ENCODE measurements at regions not wholly inside any gene's neighbourhood (a gene's known extent, or its start where the extent isn't known, plus 50 kb on each side); places are given as distances from the start of the nearest gene placed in this dataset.
A peak's percentile ranks its signal among the peaks of the same experiment; 100 is the strongest.

DNA sequence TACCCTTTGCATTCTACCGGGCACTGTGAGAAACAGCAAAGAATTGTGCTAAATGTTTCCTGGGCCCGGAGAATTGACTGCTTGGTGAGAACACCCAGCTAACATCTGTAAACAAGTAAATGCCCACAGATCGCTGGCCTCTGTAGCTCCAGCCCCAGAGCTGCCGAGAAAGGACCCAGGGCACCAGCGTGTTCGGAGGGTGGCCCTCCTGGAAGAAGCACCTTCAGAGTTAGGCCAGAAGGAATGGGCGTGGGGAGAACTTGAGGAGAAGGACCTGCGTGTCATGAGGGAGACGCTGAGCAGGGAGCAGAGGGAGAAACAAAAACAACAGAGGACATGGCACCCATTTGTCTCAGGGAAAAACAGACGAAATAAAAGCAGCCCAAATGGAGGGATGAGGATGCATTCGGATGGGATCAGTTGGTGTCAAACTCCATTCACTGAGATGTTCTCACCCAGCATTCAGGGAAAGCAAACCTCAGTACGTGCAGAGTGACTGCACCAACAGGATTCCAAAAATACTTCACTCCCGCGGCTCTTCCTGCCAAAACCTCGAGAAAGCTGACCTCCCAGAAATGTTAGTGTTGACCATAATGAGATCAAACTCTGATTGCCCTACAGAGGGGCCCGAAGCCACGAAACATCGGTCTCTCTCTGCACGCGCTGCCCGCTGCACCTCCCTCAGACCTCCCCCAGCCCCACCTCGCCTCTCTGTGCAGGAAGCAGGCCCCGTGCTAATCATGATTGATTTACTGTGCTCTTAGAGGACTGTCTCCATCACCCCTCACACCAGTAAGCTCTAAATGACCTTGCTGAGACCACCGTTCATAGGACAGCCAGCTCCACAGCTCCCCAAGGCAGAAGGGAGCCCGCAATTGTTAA lies 376.3 kb upstream of the SALL3 start:
- TF ChIP-seq POLR2AphosphoS5 (IDR thresholded peaks at IDR 0.05) (no peak), POLR2A (IDR thresholded peaks at IDR 0.05) (no peak)
- TF ChIP-seq, protein P1, sequence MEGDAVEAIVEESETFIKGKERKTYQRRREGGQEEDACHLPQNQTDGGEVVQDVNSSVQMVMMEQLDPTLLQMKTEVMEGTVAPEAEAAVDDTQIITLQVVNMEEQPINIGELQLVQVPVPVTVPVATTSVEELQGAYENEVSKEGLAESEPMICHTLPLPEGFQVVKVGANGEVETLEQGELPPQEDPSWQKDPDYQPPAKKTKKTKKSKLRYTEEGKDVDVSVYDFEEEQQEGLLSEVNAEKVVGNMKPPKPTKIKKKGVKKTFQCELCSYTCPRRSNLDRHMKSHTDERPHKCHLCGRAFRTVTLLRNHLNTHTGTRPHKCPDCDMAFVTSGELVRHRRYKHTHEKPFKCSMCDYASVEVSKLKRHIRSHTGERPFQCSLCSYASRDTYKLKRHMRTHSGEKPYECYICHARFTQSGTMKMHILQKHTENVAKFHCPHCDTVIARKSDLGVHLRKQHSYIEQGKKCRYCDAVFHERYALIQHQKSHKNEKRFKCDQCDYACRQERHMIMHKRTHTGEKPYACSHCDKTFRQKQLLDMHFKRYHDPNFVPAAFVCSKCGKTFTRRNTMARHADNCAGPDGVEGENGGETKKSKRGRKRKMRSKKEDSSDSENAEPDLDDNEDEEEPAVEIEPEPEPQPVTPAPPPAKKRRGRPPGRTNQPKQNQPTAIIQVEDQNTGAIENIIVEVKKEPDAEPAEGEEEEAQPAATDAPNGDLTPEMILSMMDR (IDR thresholded peaks at IDR 0.05 in 8 of 11, conservative IDR thresholded peaks at IDR 0.05 in 3 of 11), result no peak
- peaks cover 0 to 24% (median 0%) of the 10 kb centered on the region in 7 donors for H3K27me3 ChIP-seq (replicated peaks in 1 of 7)
- no peak overlapping the region for H3K27ac ChIP-seq
- intact Hi-C loops (cut with DNase I; ENCODE audit: low total_unique reads), result no loop called here
- no peaks in the 10 kb centered on the region for H3K4me1 ChIP-seq
- no peaks in the 10 kb centered on the region for H3K36me3 ChIP-seq
- WGBS, 5 donors, result 48 to 53% (median 49%) methylated on average over 25 of the region's 25 CpGs
- H3K9me3 ChIP-seq, result peaks cover 0 to 6% (median 0%) of the 10 kb centered on the region in 8 donors
- H3K4me3 ChIP-seq, result no peak overlapping the region
- peak; percentile 42 for DNase-seq

DNA sequence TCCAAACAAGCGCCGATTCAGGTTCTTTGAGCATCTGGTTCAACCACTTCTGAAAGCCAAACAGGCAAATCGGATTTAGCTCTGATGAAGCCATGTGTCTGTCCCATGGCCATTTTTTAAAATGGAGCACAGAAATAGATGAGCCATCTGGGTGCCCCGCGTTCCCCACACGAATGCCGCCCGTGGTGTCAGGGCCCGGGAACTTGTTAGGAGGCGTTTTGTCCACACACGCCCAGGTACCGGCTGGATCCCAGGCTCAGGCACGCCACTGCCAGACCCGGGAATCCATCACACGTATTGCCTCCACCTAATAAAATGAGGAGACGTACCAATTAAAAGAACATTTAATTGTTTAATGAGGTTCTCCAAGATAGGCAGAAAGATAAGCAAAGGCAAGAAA lies 374.4 kb upstream of the SALL3 start:
- intact Hi-C loops (cut with DNase I; ENCODE audit: low total_unique reads), result no loop called here
- 95 to 97% (median 97%) methylated on average over 16 of the region's 16 CpGs for WGBS, 5 donors
- peak; percentile 45 for DNase-seq
- Histone ChIP-seq H3K36me3 (no peaks in the 10 kb centered on the region), H3K9me3 (no peaks in the 10 kb centered on the region), H3K27ac (no peak overlapping the region), H3K4me3 (no peak overlapping the region), H3K27me3 (replicated peaks in 1 of 7) (peaks cover 0 to 24% (median 0%) of the 10 kb centered on the region in 7 donors), H3K4me1 (no peaks in the 10 kb centered on the region)
- TF ChIP-seq, protein P1 (IDR thresholded peaks at IDR 0.05 in 8 of 11, conservative IDR thresholded peaks at IDR 0.05 in 3 of 11), result no peak
- no peak for TF ChIP-seq POLR2AphosphoS5 (IDR thresholded peaks at IDR 0.05)
- no peak for TF ChIP-seq POLR2A (IDR thresholded peaks at IDR 0.05)

DNA sequence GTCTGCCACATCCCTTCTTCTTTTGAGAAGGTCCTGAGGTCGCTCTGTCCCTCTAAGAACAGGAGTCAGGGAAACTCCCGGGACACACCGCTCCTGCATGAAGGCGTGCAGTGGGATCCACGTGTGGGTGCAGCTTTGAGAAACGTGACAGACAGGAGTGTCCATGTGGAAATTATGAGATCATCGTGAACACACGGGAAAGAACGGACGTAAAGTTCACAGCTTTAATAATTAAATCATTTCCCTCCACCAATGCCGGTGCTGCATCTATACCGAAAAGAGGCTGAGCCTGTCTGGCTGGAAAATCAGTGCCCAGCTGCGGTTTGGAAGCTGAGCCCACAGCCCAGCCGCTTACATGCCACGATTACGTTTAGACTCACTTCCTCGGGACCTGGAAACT lies 372.4 kb upstream of the SALL3 start:
- Histone ChIP-seq H3K9me3 (no peaks in the 10 kb centered on the region), H3K36me3 (no peaks in the 10 kb centered on the region), H3K27ac (no peak overlapping the region), H3K4me1 (no peaks in the 10 kb centered on the region), H3K27me3 (replicated peaks in 1 of 7) (peaks cover 0 to 28% (median 0%) of the 10 kb centered on the region in 7 donors), H3K4me3 (no peak overlapping the region)
- intact Hi-C loops (cut with DNase I; ENCODE audit: low total_unique reads), result no loop called here
- TF ChIP-seq POLR2AphosphoS5 (IDR thresholded peaks at IDR 0.05) (no peak), POLR2A (IDR thresholded peaks at IDR 0.05) (no peak)
- TF ChIP-seq, protein P1 (IDR thresholded peaks at IDR 0.05 in 8 of 11, conservative IDR thresholded peaks at IDR 0.05 in 3 of 11), result no peak
- 81 to 88% (median 86%) methylated on average over 17 of the region's 17 CpGs for WGBS, 5 donors
- DNase-seq, result peak; percentile 32

DNA sequence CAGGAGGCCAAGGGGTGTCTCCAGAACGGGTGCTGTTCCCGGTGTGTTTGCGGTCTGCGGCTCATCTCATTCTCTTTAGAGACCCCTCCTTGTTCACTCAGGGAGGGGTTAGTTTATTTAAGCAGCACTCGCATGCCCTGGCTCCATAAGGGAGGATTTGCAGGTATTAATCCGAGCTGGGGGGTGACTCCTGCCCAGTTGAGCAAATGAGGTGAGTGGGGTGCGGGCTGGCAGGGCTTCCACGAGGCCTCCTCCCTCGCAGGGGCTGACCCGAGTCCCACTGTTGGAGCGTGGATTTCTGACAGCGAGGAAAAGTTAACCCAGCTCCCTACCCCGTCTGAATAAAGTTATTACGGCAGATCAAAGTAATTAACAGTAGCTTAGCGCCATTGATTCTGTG lies 371.8 kb upstream of the SALL3 start:
- Histone ChIP-seq H3K27ac (no peak overlapping the region), H3K4me3 (no peak overlapping the region), H3K36me3 (no peaks in the 10 kb centered on the region), H3K4me1 (no peaks in the 10 kb centered on the region), H3K9me3 (peaks cover 0 to 2% (median 0%) of the 10 kb centered on the region in 8 donors), H3K27me3 (replicated peaks in 1 of 7) (peaks cover 0 to 22% (median 0%) of the 10 kb centered on the region in 7 donors)
- TF ChIP-seq POLR2AphosphoS5 (IDR thresholded peaks at IDR 0.05), result no peak
- TF ChIP-seq, protein P1 (IDR thresholded peaks at IDR 0.05 in 8 of 11, conservative IDR thresholded peaks at IDR 0.05 in 3 of 11), result no peak
- TF ChIP-seq POLR2A (IDR thresholded peaks at IDR 0.05), result no peak
- peak; percentile 54 for DNase-seq
- intact Hi-C loops (cut with DNase I; ENCODE audit: low total_unique reads), result no loop called here
- WGBS, 5 donors, result 87 to 93% (median 89%) methylated on average over 15 of the region's 15 CpGs

Measured in spleen (tissue), 11 donors.